Endothelial cell of umbilical vein (primary cell): ENCODE measurements at regions not wholly inside any gene's neighbourhood (a gene's known extent, or its start where the extent isn't known, plus 50 kb on each side); places are given as distances from the start of the nearest gene placed in this dataset.

Experiments used
- BruUV-seq: library from RNA; stranded (reverse); fragments of 400-500 nt; replicated peaks from 2 replicates; lab custom pipeline; 2021; lab: Mats Ljungman, UMichigan
- CTCF ChIA-PET: fragments of 300-600, 350-600 bp; sonication (Branson Sonifier 250); formaldehyde crosslinking; loops from one replicate; lab custom pipeline; 2021; ENCODE audit warnings: antibody characterized with exemption, inconsistent platforms; lab: Charles Lee
- POLR2A ChIA-PET: fragments of 300-600, 350-600 bp; sonication (Branson Sonifier 250); formaldehyde crosslinking; loops from one replicate; lab custom pipeline; 2021; ENCODE audit warnings: antibody characterized with exemption, inconsistent platforms; lab: Charles Lee
- DNase-seq: peaks from one replicate; pipeline ENCODE4 v3.0.0-alpha.2; 2011; ENCODE audit warnings: low read depth, low spot score
- FAIRE-seq: peaks from 2 replicates; lab custom pipeline; 2011; peaks lifted over from hg19 to GRCh38; lab: Jason Lieb, UNC
- H2AFZ ChIP-seq: 2 replicates; pipeline ENCODE4 v1.6.0; 2012; ENCODE audit warnings: low read depth, low read length, control low read depth, inconsistent platforms
- H3K27ac ChIP-seq: 2 replicates; pipeline ENCODE4 v1.5.1; 2011; ENCODE audit warnings: low read depth, mild to moderate bottlenecking, control low read depth, low read length, moderate library complexity; ENCODE audit not compliant: insufficient read depth
- H3K27me3 ChIP-seq, 2 experiments: 2 replicates each; pipeline versions ENCODE4 v1.6.0 to v1.6.1; 2011; ENCODE audit warnings: low read length in 2 of 2, mixed read lengths in 1 of 2; ENCODE audit not compliant: control insufficient read depth in 2 of 2, insufficient read depth in 2 of 2
- H3K36me3 ChIP-seq, 2 experiments: 2 replicates in 1 of 2; 3 replicates in 1 of 2; pipeline ENCODE4 v1.5.1; 2011; ENCODE audit warnings: low read length in 2 of 2, mild to moderate bottlenecking in 1 of 2, moderate library complexity in 1 of 2; ENCODE audit not compliant: control insufficient read depth in 2 of 2, insufficient read depth in 2 of 2; ENCODE audit errors: extremely low read depth in 1 of 2
- H3K4me1 ChIP-seq: 3 replicates; pipeline ENCODE4 v1.5.1; 2011; ENCODE audit warnings: mild to moderate bottlenecking, low read length; ENCODE audit not compliant: control insufficient read depth, insufficient read depth; ENCODE audit errors: extremely low read depth
- H3K4me2 ChIP-seq: 2 replicates; pipeline ENCODE4 v1.6.1; 2011; ENCODE audit warnings: low read length, control low read depth, mixed read lengths; ENCODE audit not compliant: insufficient read depth
- H3K4me3 ChIP-seq, 3 experiments: fragments of 200-600 bp in 1 of 3; sonication (generic), shearing (Covaris generic) in 1 of 3; replicated peaks in 1 of 3; 2 replicates each; pipeline ENCODE4 v1.5.1; 2011 to 2016; ENCODE audit warnings: control low read depth in 3 of 3, low read length in 3 of 3, mild to moderate bottlenecking in 2 of 3, inconsistent platforms in 1 of 3, low read depth in 1 of 3, moderate library complexity in 1 of 3; ENCODE audit not compliant: insufficient read depth in 1 of 3
- H3K79me2 ChIP-seq: 2 replicates; pipeline ENCODE4 v1.6.0; 2012; ENCODE audit warnings: low read length, inconsistent platforms; ENCODE audit not compliant: control insufficient read depth, insufficient read depth
- H3K9ac ChIP-seq: replicated peaks from 2 replicates; pipeline ENCODE3; 2011; ENCODE audit warnings: low read length, control low read depth; ENCODE audit not compliant: insufficient read depth; ENCODE audit errors: extremely low read depth
- H3K9me1 ChIP-seq: replicated peaks from 3 replicates; pipeline ENCODE4 v1.6.0; 2011; ENCODE audit warnings: mild to moderate bottlenecking, low read length; ENCODE audit not compliant: control insufficient read depth, insufficient read depth; ENCODE audit errors: extremely low read depth
- H3K9me3 ChIP-seq: replicated peaks from 2 replicates; pipeline ENCODE4 v1.5.1; 2012; ENCODE audit warnings: low read length, inconsistent platforms; ENCODE audit not compliant: control insufficient read depth, insufficient read depth
- H4K20me1 ChIP-seq: replicated peaks from 2 replicates; pipeline ENCODE3; 2011; ENCODE audit warnings: mild to moderate bottlenecking, low read length; ENCODE audit not compliant: control insufficient read depth, insufficient read depth; ENCODE audit errors: extremely low read depth
- CTCF ChIP-seq, 2 donors: IDR thresholded peaks; 1 replicate in 1 of 2; 2 replicates in 1 of 2; pipeline ENCODE4 v1.5.1; 2011; ENCODE audit warnings: low read length in 2 of 2, mild to moderate bottlenecking in 2 of 2, moderate library complexity in 2 of 2, control low read depth in 1 of 2, inconsistent platforms in 1 of 2, low read depth in 1 of 2; ENCODE audit not compliant: insufficient read depth in 1 of 2; ENCODE audit errors: extremely low read depth in 1 of 2
- EZH2 ChIP-seq: IDR thresholded peaks from 2 replicates; pipeline ENCODE4 v1.6.1; 2012; ENCODE audit warnings: borderline replicate concordance, low read depth, mild to moderate bottlenecking, moderate library complexity, low read length, inconsistent platforms; ENCODE audit not compliant: severe bottlenecking
- FOS ChIP-seq: IDR thresholded peaks from 2 replicates; pipeline ENCODE4 v1.6.1; 2011; ENCODE audit warnings: mild to moderate bottlenecking, low read length, moderate library complexity, borderline replicate concordance; ENCODE audit not compliant: insufficient read depth
- GATA2 ChIP-seq: IDR thresholded peaks from 2 replicates; pipeline ENCODE4 v1.7.0; 2011; ENCODE audit warnings: low read depth, mild to moderate bottlenecking, moderate library complexity, mixed read lengths, low read length; ENCODE audit not compliant: insufficient read length, insufficient read depth
- JUN ChIP-seq: IDR thresholded peaks from 2 replicates; pipeline ENCODE4 v1.6.1; 2011; ENCODE audit warnings: borderline replicate concordance, low read depth; ENCODE audit not compliant: insufficient read length, insufficient read depth
- MYC ChIP-seq: IDR thresholded peaks from one replicate; pipeline ENCODE4 v1.6.1; 2011; ENCODE audit warnings: mild to moderate bottlenecking, low read depth, low read length
- POLR2A ChIP-seq: IDR thresholded peaks from 2 replicates; pipeline ENCODE4 v1.6.1; 2012; ENCODE audit warnings: low read depth, mild to moderate bottlenecking, control low read depth, low read length
- POLR2AphosphoS5 ChIP-seq: IDR thresholded peaks from 2 replicates; pipeline ENCODE4 v1.6.1; 2012; ENCODE audit warnings: low read depth, mild to moderate bottlenecking, control low read depth, low read length, moderate library complexity; ENCODE audit not compliant: insufficient read depth
- dilution Hi-C: fragments of 300-500 bp; cut with MboI; formaldehyde crosslinking; loops from one replicate; pipeline ENCODE4 v1.15.0; 2019; ENCODE audit warnings: low sequenced_read_pairs; ENCODE audit not compliant: extremely low pct_ligation_motif_present
- intact Hi-C: fragments of 100-400 bp; cut with micrococcal nuclease; formaldehyde crosslinking; loops from one replicate; pipeline ENCODE4 v1.10.0; 2022
- TF ChIP-seq, protein P1 (sequence below): IDR thresholded peaks from 2 replicates; pipeline ENCODE4 v1.6.1; 2011; ENCODE audit not compliant: insufficient read depth, insufficient read length

DNA sequence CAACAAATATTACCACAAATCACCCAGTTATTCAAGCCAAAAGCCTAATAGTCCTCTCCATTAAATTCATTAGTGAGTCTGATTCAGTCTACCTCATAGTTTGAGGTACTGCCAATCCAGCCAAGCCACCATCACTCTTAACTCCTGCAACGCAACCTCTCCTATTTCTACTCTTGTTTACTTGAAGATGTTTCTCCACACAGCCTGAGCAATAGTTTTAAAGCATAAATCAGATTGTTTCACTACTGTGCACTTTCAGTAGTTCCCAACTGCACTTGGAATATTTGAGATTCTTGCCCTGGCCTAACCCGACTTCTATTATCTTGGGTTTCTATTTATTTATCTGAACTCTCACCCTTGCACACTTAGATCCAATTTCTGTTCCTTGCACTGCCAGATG is 85.5 kb downstream of the YIPF5 start:
- no peaks in the 10 kb centered on the region for H3K79me2 ChIP-seq
- POLR2A ChIA-PET = no interaction called here
- no peak overlapping the region for H3K27ac ChIP-seq
- H3K9ac ChIP-seq = no peak overlapping the region
- TF ChIP-seq, protein P1, sequence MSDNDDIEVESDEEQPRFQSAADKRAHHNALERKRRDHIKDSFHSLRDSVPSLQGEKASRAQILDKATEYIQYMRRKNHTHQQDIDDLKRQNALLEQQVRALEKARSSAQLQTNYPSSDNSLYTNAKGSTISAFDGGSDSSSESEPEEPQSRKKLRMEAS = no peak
- TF ChIP-seq POLR2A (no peak), MYC (no peak), EZH2 (no peak), JUN (no peak), CTCF (IDR thresholded peaks at IDR 0.05; ENCODE audit: extremely low read depth in 1 of 2, insufficient read depth in 1 of 2, low read depth in 1 of 2, low read length in 2 of 2) (no peak), FOS (no peak), GATA2 (no peak), POLR2AphosphoS5 (no peak)
- H3K9me1 ChIP-seq = no peaks in the 10 kb centered on the region
- H3K4me3 ChIP-seq = no peak overlapping the region
- H2AFZ ChIP-seq = no peak overlapping the region
- dilution Hi-C loops (no loop called here), intact Hi-C loops (no loop called here)
- no peak overlapping the region for H3K4me2 ChIP-seq
- CTCF ChIA-PET = no interaction called here
- DNase-seq = no peak
- H3K36me3 ChIP-seq = no peaks in the 10 kb centered on the region
- H4K20me1 ChIP-seq = no peaks in the 10 kb centered on the region
- no TSS peak for BruUV-seq
- no peaks in the 10 kb centered on the region for H3K9me3 ChIP-seq
- peaks cover 18% of the 10 kb centered on the region for H3K4me1 ChIP-seq
- H3K27me3 ChIP-seq = no peaks in the 10 kb centered on the region
- FAIRE-seq = no peak
